ENCODE measurements at regions not wholly inside any gene's neighbourhood (a gene's known extent, or its start where the extent isn't known, plus 50 kb on each side); places are given as distances from the start of the nearest gene placed in this dataset.
"Not testable (repeated sequence)": the region's sequence is repeated elsewhere in the genome, so short reads cannot be mapped to it uniquely, and the experiment has no call there.

DNA sequence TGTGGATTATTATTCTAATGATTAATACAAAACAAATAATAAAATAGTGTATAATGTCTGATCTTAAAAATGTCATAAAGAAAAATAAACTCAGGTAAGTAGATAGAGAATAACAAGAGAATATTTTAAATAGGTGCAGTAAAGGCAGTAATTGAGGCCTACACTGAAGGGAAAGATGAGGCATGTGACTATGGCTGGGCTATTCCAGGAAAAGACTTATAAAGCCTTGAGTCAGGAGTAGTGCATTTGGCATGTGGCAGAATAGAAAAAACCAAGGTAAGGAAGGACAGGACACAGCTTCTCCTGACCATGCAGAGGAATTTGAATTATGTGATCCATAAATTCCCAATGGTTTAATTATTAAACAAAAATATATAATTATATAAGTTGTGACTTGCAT lies 215.6 kb upstream of the C1QTNF3 start:
- TF ChIP-seq, protein P1, sequence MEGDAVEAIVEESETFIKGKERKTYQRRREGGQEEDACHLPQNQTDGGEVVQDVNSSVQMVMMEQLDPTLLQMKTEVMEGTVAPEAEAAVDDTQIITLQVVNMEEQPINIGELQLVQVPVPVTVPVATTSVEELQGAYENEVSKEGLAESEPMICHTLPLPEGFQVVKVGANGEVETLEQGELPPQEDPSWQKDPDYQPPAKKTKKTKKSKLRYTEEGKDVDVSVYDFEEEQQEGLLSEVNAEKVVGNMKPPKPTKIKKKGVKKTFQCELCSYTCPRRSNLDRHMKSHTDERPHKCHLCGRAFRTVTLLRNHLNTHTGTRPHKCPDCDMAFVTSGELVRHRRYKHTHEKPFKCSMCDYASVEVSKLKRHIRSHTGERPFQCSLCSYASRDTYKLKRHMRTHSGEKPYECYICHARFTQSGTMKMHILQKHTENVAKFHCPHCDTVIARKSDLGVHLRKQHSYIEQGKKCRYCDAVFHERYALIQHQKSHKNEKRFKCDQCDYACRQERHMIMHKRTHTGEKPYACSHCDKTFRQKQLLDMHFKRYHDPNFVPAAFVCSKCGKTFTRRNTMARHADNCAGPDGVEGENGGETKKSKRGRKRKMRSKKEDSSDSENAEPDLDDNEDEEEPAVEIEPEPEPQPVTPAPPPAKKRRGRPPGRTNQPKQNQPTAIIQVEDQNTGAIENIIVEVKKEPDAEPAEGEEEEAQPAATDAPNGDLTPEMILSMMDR (IDR thresholded peaks at IDR 0.05; ENCODE audit: insufficient read depth, low read length): not testable (repeated sequence)
- TF ChIP-seq REST (IDR thresholded peaks at IDR 0.05; ENCODE audit: insufficient replicate concordance, low read depth); SPI1 (IDR thresholded peaks at IDR 0.05; ENCODE audit: borderline replicate concordance, low read depth); GABPA (IDR thresholded peaks at IDR 0.05; ENCODE audit: low read depth); POLR2AphosphoS5 (IDR thresholded peaks at IDR 0.05; ENCODE audit: low read depth): not testable (repeated sequence)

Data from HL-60 (cell line).